ENCODE measurements at regions not wholly inside any gene's neighbourhood (a gene's known extent, or its start where the extent isn't known, plus 50 kb on each side); places are given as distances from the start of the nearest gene placed in this dataset.

DNA sequence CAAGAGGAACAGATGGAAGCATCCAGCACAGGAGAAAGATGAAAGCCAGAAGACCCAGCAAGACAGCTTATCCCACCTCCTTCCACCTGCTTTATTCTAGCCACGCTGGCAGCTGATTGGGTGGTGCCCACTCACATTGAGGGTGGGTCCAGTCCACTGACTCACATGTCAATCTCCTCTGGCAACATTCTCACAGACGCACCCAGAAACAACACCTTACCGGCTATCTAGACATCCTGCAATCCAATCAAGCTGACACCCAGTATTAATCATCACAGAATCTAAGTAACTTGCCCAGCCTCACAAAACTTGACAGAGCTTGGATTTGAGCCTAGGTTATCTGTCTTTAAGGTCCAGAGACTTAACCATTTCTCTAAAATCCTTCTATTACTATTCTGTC is 208.9 kb downstream of the PAH start:
- TF ChIP-seq, protein P1, sequence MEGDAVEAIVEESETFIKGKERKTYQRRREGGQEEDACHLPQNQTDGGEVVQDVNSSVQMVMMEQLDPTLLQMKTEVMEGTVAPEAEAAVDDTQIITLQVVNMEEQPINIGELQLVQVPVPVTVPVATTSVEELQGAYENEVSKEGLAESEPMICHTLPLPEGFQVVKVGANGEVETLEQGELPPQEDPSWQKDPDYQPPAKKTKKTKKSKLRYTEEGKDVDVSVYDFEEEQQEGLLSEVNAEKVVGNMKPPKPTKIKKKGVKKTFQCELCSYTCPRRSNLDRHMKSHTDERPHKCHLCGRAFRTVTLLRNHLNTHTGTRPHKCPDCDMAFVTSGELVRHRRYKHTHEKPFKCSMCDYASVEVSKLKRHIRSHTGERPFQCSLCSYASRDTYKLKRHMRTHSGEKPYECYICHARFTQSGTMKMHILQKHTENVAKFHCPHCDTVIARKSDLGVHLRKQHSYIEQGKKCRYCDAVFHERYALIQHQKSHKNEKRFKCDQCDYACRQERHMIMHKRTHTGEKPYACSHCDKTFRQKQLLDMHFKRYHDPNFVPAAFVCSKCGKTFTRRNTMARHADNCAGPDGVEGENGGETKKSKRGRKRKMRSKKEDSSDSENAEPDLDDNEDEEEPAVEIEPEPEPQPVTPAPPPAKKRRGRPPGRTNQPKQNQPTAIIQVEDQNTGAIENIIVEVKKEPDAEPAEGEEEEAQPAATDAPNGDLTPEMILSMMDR (conservative IDR thresholded peaks at IDR 0.05; ENCODE audit: low read length) = no peak
- no peak for TF ChIP-seq EZH2phosphoT487 (IDR thresholded peaks at IDR 0.05; ENCODE audit: borderline replicate concordance, low read depth, low read length)

Data from OCI-LY7 (cell line).